Liver (tissue), 8 donors: ENCODE measurements at regions not wholly inside any gene's neighbourhood (a gene's known extent, or its start where the extent isn't known, plus 50 kb on each side); places are given as distances from the start of the nearest gene placed in this dataset.

Experiments
- DNase-seq: peaks from one replicate; pipeline ENCODE4 v3.0.0-alpha.2; 2017; ENCODE audit warnings: low spot score
- H3K27ac ChIP-seq, 2 donors: one replicate each; pipeline ENCODE4 v1.7.0; 2013; ENCODE audit warnings: inconsistent platforms in 2 of 2, low read length in 2 of 2, control low read depth in 1 of 2, low read depth in 1 of 2, mild to moderate bottlenecking in 1 of 2
- H3K27me3 ChIP-seq, 4 donors: one replicate each; pipeline versions ENCODE4 v1.6.1 to v1.7.0; 2013; ENCODE audit warnings: low read length in 3 of 4, inconsistent platforms in 1 of 4, mild to moderate bottlenecking in 1 of 4, moderate library complexity in 1 of 4; ENCODE audit not compliant: control insufficient read depth in 4 of 4, insufficient read depth in 4 of 4
- H3K36me3 ChIP-seq, 4 donors: one replicate each; pipeline versions ENCODE4 v1.6.1 to v1.7.0; 2013; ENCODE audit warnings: low read length in 3 of 4, mild to moderate bottlenecking in 3 of 4, low read depth in 1 of 4, moderate library complexity in 1 of 4; ENCODE audit not compliant: control insufficient read depth in 4 of 4, insufficient read depth in 3 of 4
- H3K4me1 ChIP-seq, 4 donors: one replicate each; pipeline versions ENCODE4 v1.6.1 to v1.7.0; 2013; ENCODE audit warnings: low read length in 3 of 4, mild to moderate bottlenecking in 3 of 4, moderate library complexity in 1 of 4; ENCODE audit not compliant: control insufficient read depth in 4 of 4, insufficient read depth in 4 of 4
- H3K4me3 ChIP-seq, 3 donors: one replicate each; pipeline versions ENCODE4 v1.6.1 to v1.7.0; 2013; ENCODE audit warnings: low read length in 3 of 3, control low read depth in 1 of 3, low read depth in 1 of 3, mild to moderate bottlenecking in 1 of 3
- H3K9ac ChIP-seq, 2 donors: one replicate each; pipeline ENCODE4 v1.7.0; 2013; ENCODE audit warnings: low read length in 2 of 2, mild to moderate bottlenecking in 2 of 2, moderate library complexity in 2 of 2, control low read depth in 1 of 2, low read depth in 1 of 2
- H3K9me3 ChIP-seq, 4 donors: one replicate each; pipeline versions ENCODE4 v1.6.1 to v1.7.0; 2013; ENCODE audit warnings: low read length in 3 of 4; ENCODE audit not compliant: control insufficient read depth in 4 of 4
- CTCF ChIP-seq: fragments of 150-350 bp; IDR thresholded peaks from 2 replicates; pipeline ENCODE4 v1.5.1; 2017; ENCODE audit warnings: improper control_type of control experiment, low read depth, low read length; ENCODE audit not compliant: missing input control
- FOXA2 ChIP-seq: IDR thresholded peaks from 2 replicates; pipeline ENCODE4 v1.6.1; 2016; ENCODE audit warnings: antibody characterized with exemption
- HNF4A ChIP-seq, 2 donors: conservative IDR thresholded peaks; 2 replicates each; pipeline ENCODE4 v1.6.1; 2016; ENCODE audit warnings: antibody characterized with exemption in 2 of 2, mild to moderate bottlenecking in 2 of 2
- HNF4G ChIP-seq: IDR thresholded peaks from 2 replicates; pipeline ENCODE4 v1.6.1; 2016; ENCODE audit warnings: antibody characterized with exemption
- JUND ChIP-seq, 2 donors: IDR thresholded peaks; 2 replicates each; pipeline ENCODE4 v1.6.1; 2016; ENCODE audit warnings: antibody characterized with exemption in 2 of 2
- MAX ChIP-seq: IDR thresholded peaks from 2 replicates; pipeline ENCODE4 v1.6.1; 2016; ENCODE audit warnings: antibody characterized with exemption
- NR2F2 ChIP-seq: IDR thresholded peaks from 2 replicates; pipeline ENCODE4 v1.6.1; 2016; ENCODE audit warnings: antibody characterized with exemption
- REST ChIP-seq: IDR thresholded peaks from 2 replicates; pipeline ENCODE4 v1.6.1; 2016; ENCODE audit warnings: antibody characterized with exemption, mild to moderate bottlenecking
- RXRA ChIP-seq, 2 donors: IDR thresholded peaks; 2 replicates each; pipeline ENCODE4 v1.6.1; 2017 to 2018; ENCODE audit warnings: antibody characterized with exemption in 2 of 2, mild to moderate bottlenecking in 1 of 2
- SP1 ChIP-seq: IDR thresholded peaks from 2 replicates; pipeline ENCODE4 v1.6.1; 2018; ENCODE audit warnings: antibody characterized with exemption, mild to moderate bottlenecking
- WGBS: extraction: QIAGEN DNeasy Blood & Tissue Kit; methylation state at CpG from one replicate; pipeline ENCODE4 v1.1.7; 2013; 5-methylcytosine and 5-hydroxymethylcytosine counted together
- donor health status: healthy.
- donor health status: healthy.
- donor health status: healthy.
- donor health status: healthy.
- donor health status: healthy.

GRCh38 chr6:141470810-141471209, 661.9 kb upstream of the GJE1 start:
- H3K9me3 ChIP-seq: no peaks in the 10 kb centered on the region
- DNase-seq: no peak
- no peak overlapping the region for H3K27ac ChIP-seq
- no peaks in the 10 kb centered on the region for H3K4me1 ChIP-seq
- no peaks in the 10 kb centered on the region for H3K27me3 ChIP-seq
- H3K4me3 ChIP-seq: no peak overlapping the region
- no peak overlapping the region for H3K9ac ChIP-seq
- no peaks in the 10 kb centered on the region for H3K36me3 ChIP-seq
- TF ChIP-seq NR2F2 (no peak), REST (no peak), CTCF (no peak), RXRA (IDR thresholded peaks at IDR 0.05) (no peak), FOXA2 (no peak), JUND (IDR thresholded peaks at IDR 0.05) (no peak), SP1 (no peak), MAX (no peak)
- WGBS: 89% methylated on average over 2 of the region's 2 CpGs

- H3K36me3 ChIP-seq: no peaks in the 10 kb centered on the region
- DNase-seq: no peak
- H3K9me3 ChIP-seq: no peaks in the 10 kb centered on the region
- no peak overlapping the region for H3K9ac ChIP-seq
- no peaks in the 10 kb centered on the region for H3K4me1 ChIP-seq
- no peak for TF ChIP-seq REST
- TF ChIP-seq FOXA2: no peak
- TF ChIP-seq SP1: no peak
- no peak for TF ChIP-seq CTCF
- TF ChIP-seq HNF4G: no peak
- no peak for TF ChIP-seq HNF4A (conservative IDR thresholded peaks at IDR 0.05)
- TF ChIP-seq MAX: no peak
- TF ChIP-seq NR2F2: no peak
- H3K27ac ChIP-seq: no peak overlapping the region
- no peak overlapping the region for H3K4me3 ChIP-seq
- H3K27me3 ChIP-seq: no peaks in the 10 kb centered on the region
Measured at GRCh38 chr6:141467881-141468280, 664.8 kb upstream of the GJE1 start.
